H1 (cell line): ENCODE measurements at regions not wholly inside any gene's neighbourhood (a gene's known extent, or its start where the extent isn't known, plus 50 kb on each side); places are given as distances from the start of the nearest gene placed in this dataset.

Experiments used
- CBX5 ChIP-seq: fragments of 300-800, 300-1000 bp; sonication (generic); IDR thresholded peaks from 2 replicates; pipeline ENCODE4 v1.7.1; 2016; ENCODE audit warnings: antibody characterized with exemption, low read length, low read depth
- EP300 ChIP-seq, 2 experiments: IDR thresholded peaks; 1 replicate in 1 of 2; 2 replicates in 1 of 2; pipeline ENCODE4 v1.6.1; 2011 to 2012; ENCODE audit warnings: low read depth in 2 of 2, low read length in 2 of 2, mild to moderate bottlenecking in 2 of 2, borderline replicate concordance in 1 of 2, inconsistent platforms in 1 of 2, moderate library complexity in 1 of 2
- NANOG ChIP-seq: IDR thresholded peaks from 2 replicates; pipeline ENCODE4 v1.6.1; 2011; ENCODE audit warnings: low read length, low read depth, mild to moderate bottlenecking, inconsistent platforms; ENCODE audit not compliant: insufficient read depth, poor library complexity, severe bottlenecking
- NRF1 ChIP-seq: IDR thresholded peaks from 2 replicates; pipeline ENCODE4 v1.6.1; 2011; ENCODE audit warnings: mild to moderate bottlenecking, low read depth, low read length, improper control_type of control experiment
- RBBP5 ChIP-seq: IDR thresholded peaks from 2 replicates; pipeline ENCODE4 v1.7.1; 2012; ENCODE audit warnings: low read depth, mild to moderate bottlenecking, inconsistent platforms, low read length, moderate library complexity, borderline replicate concordance
- TCF12 ChIP-seq: IDR thresholded peaks from 2 replicates; pipeline ENCODE4 v1.6.1; 2011; ENCODE audit warnings: low read depth, mild to moderate bottlenecking, low read length
- ZNF274 ChIP-seq: IDR thresholded peaks from 2 replicates; pipeline ENCODE4 v1.7.0; 2012; ENCODE audit warnings: low read length, borderline replicate concordance; ENCODE audit errors: extremely low read depth
- TF ChIP-seq, protein P1 (sequence below), 3 experiments: IDR thresholded peaks; 1 replicate in 2 of 3; 2 replicates in 1 of 3; pipeline versions ENCODE4 v1.5.1 to v1.6.1; 2011; ENCODE audit warnings: low read length in 3 of 3, mild to moderate bottlenecking in 3 of 3, inconsistent platforms in 2 of 3, low read depth in 1 of 3, moderate library complexity in 1 of 3; ENCODE audit not compliant: insufficient read depth in 1 of 3; ENCODE audit errors: control extremely low read depth in 1 of 3
- TF ChIP-seq, protein P2 (sequence below): IDR thresholded peaks from 2 replicates; pipeline ENCODE4 v1.6.1; 2012; ENCODE audit warnings: inconsistent platforms

DNA sequence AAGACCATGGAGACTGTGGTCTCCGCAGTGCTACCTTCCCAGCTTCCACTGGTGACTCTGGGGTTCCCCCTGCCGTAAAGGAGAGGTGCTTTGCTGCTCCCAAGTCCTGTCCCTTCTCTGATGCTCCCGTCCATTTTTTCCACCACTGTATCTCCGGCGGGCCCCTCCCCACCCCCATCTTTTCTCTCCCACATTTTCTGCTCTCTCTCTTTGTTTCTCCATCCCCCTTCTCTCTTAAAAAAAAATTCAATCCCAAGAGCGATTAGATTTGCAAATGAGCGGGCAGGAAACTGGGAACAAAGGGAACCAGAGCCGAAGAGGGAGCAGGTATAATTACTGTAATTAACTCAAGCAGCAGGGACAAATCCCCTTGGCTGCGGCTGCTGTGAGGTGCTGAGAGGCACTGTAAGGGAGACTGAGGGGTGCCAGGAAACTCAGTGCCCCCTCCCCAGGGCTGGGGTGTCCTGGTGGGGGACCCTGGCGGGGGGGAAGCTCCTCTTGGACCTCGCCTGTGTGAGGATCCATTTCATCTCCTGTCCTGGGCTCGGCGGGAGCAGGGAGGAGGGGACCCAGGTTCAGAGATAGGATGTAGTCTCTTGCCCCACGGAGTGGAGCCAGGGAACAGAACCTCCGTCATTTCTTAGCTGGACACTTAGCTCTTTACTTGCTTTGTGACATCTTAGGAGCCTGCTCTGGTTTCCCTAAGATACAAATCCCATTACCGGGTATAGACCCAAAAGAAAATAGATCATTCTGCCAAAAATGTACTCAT, 140.4 kb upstream of the NRXN3 start (continued):
- TF ChIP-seq, protein P1, sequence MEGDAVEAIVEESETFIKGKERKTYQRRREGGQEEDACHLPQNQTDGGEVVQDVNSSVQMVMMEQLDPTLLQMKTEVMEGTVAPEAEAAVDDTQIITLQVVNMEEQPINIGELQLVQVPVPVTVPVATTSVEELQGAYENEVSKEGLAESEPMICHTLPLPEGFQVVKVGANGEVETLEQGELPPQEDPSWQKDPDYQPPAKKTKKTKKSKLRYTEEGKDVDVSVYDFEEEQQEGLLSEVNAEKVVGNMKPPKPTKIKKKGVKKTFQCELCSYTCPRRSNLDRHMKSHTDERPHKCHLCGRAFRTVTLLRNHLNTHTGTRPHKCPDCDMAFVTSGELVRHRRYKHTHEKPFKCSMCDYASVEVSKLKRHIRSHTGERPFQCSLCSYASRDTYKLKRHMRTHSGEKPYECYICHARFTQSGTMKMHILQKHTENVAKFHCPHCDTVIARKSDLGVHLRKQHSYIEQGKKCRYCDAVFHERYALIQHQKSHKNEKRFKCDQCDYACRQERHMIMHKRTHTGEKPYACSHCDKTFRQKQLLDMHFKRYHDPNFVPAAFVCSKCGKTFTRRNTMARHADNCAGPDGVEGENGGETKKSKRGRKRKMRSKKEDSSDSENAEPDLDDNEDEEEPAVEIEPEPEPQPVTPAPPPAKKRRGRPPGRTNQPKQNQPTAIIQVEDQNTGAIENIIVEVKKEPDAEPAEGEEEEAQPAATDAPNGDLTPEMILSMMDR (IDR thresholded peaks at IDR 0.05; ENCODE audit: control extremely low read depth in 1 of 3, insufficient read depth in 1 of 3, low read depth in 1 of 3, low read length in 3 of 3), result peak in 1 of 3 experiments; percentile 16; a peak in 1 of 4 replicates
- TF ChIP-seq TCF12, result 0 out of 2 replicates have a peak, but pooled peaks have one; percentile 36
- peak; percentile 79 for TF ChIP-seq NANOG
- TF ChIP-seq CBX5, result no peak
- TF ChIP-seq ZNF274, result no peak
- TF ChIP-seq, protein P2, sequence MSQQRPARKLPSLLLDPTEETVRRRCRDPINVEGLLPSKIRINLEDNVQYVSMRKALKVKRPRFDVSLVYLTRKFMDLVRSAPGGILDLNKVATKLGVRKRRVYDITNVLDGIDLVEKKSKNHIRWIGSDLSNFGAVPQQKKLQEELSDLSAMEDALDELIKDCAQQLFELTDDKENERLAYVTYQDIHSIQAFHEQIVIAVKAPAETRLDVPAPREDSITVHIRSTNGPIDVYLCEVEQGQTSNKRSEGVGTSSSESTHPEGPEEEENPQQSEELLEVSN, result no peak
- peak in 1 of 2 experiments; percentile 61; a peak in 1 of 3 replicates for TF ChIP-seq EP300 (IDR thresholded peaks at IDR 0.05; ENCODE audit: borderline replicate concordance in 1 of 2, low read depth in 2 of 2, low read length in 2 of 2)
- TF ChIP-seq RBBP5, result no peak
- TF ChIP-seq NRF1, result no peak
